Activated CD8-positive, alpha-beta T cell treated with anti-CD3 and anti-CD28 coated beads for 36 hours (primary cell): ENCODE measurements at regions not wholly inside any gene's neighbourhood (a gene's known extent, or its start where the extent isn't known, plus 50 kb on each side); places are given as distances from the start of the nearest gene placed in this dataset.

ENCODE experiments used
- ATAC-seq: fragments of 200-7000 bp; cut with Tn5 transposase; one replicate; pipeline ENCODE4 v1.10.0; 2021; ENCODE audit warnings: mild to moderate bottlenecking, moderate library complexity
- CTCF ChIA-PET: fragments of 350-600 bp; sonication (Branson Sonifier 250); formaldehyde crosslinking; loops from one replicate; lab custom pipeline; 2021; ENCODE audit warnings: antibody characterized with exemption; lab: Charles Lee
- POLR2A ChIA-PET: fragments of 350-600 bp; sonication (Branson Sonifier 250); formaldehyde crosslinking; loops from one replicate; lab custom pipeline; 2021; ENCODE audit warnings: antibody characterized with exemption; lab: Charles Lee
- DNase-seq: peaks from one replicate; pipeline ENCODE4 v3.0.0-alpha.2; 2020
- H3K27ac Mint-ChIP-seq: one replicate; pipeline ENCODE4 v1.8.0; 2021; ENCODE audit warnings: mild to moderate bottlenecking, mixed read lengths
- H3K27me3 Mint-ChIP-seq: one replicate; pipeline ENCODE4 v1.8.0; 2021; ENCODE audit warnings: mixed read lengths
- H3K36me3 Mint-ChIP-seq: one replicate; pipeline ENCODE4 v1.8.0; 2021; ENCODE audit warnings: low read depth, mixed read lengths
- H3K4me1 Mint-ChIP-seq: one replicate; pipeline ENCODE4 v1.8.0; 2021; ENCODE audit warnings: low read depth, mixed read lengths
- H3K4me3 Mint-ChIP-seq: one replicate; pipeline ENCODE4 v1.8.0; 2021; ENCODE audit warnings: mild to moderate bottlenecking, moderate library complexity, mixed read lengths
- H3K9me3 Mint-ChIP-seq: one replicate; pipeline ENCODE4 v1.8.0; 2021; ENCODE audit warnings: mixed read lengths
- intact Hi-C: fragments of 100-400 bp; cut with micrococcal nuclease; formaldehyde crosslinking; loops from one replicate; pipeline ENCODE4 v1.10.0; 2022
- TF ChIP-seq, protein P1 (sequence below): fragments of 200-600 bp; IDR thresholded peaks from one replicate; pipeline ENCODE4 v1.8.0; 2022; ENCODE audit warnings: antibody characterized with exemption, mild to moderate bottlenecking

- DNase-seq (no peak), ATAC-seq (no peak)
- H3K4me3 Mint-ChIP-seq: no peak overlapping the region
- H3K27me3 Mint-ChIP-seq: no peaks in the 10 kb centered on the region
- TF ChIP-seq, protein P1, sequence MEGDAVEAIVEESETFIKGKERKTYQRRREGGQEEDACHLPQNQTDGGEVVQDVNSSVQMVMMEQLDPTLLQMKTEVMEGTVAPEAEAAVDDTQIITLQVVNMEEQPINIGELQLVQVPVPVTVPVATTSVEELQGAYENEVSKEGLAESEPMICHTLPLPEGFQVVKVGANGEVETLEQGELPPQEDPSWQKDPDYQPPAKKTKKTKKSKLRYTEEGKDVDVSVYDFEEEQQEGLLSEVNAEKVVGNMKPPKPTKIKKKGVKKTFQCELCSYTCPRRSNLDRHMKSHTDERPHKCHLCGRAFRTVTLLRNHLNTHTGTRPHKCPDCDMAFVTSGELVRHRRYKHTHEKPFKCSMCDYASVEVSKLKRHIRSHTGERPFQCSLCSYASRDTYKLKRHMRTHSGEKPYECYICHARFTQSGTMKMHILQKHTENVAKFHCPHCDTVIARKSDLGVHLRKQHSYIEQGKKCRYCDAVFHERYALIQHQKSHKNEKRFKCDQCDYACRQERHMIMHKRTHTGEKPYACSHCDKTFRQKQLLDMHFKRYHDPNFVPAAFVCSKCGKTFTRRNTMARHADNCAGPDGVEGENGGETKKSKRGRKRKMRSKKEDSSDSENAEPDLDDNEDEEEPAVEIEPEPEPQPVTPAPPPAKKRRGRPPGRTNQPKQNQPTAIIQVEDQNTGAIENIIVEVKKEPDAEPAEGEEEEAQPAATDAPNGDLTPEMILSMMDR: no peak
- H3K36me3 Mint-ChIP-seq: no peaks in the 10 kb centered on the region
- H3K4me1 Mint-ChIP-seq: no peaks in the 10 kb centered on the region
- CTCF ChIA-PET: no interaction called here
- no peak overlapping the region for H3K27ac Mint-ChIP-seq
- H3K9me3 Mint-ChIP-seq: no peaks in the 10 kb centered on the region
- intact Hi-C loops: no loop called here
- POLR2A ChIA-PET: no interaction called here
These were observed 1311.7 kb upstream of the SLC39A10 start for GRCh38 chr2:194345347-194345746.

- Mint-ChIP-seq H3K9me3 (no peaks in the 10 kb centered on the region), H3K4me3 (no peak overlapping the region), H3K27ac (no peak overlapping the region), H3K36me3 (no peaks in the 10 kb centered on the region), H3K27me3 (no peaks in the 10 kb centered on the region), H3K4me1 (no peaks in the 10 kb centered on the region)
- TF ChIP-seq, protein P1: no peak
- DNase-seq: no peak
- ChIA-PET POLR2A (no interaction called here), CTCF (no interaction called here)
- ATAC-seq: no peak
- intact Hi-C loops: no loop called here
These were observed 1313.9 kb upstream of the SLC39A10 start for GRCh38 chr2:194343167-194343566.

GRCh38 chr2:194332799-194333490 is 1324.1 kb upstream of the SLC39A10 start:
- H3K27ac Mint-ChIP-seq: no peak overlapping the region
- CTCF ChIA-PET: interaction anchor here (0.9 kb wide), 1 partner anchor 15 kb away, joined by 3 read pairs; no protein-coding TSS in a partner anchor
- no peaks in the 10 kb centered on the region for H3K4me1 Mint-ChIP-seq
- no peaks in the 10 kb centered on the region for H3K27me3 Mint-ChIP-seq
- ATAC-seq: no peak
- H3K9me3 Mint-ChIP-seq: no peaks in the 10 kb centered on the region
- intact Hi-C loops: no loop called here
- no peak for DNase-seq
- H3K36me3 Mint-ChIP-seq: no peaks in the 10 kb centered on the region
- TF ChIP-seq, protein P1: no peak
- POLR2A ChIA-PET: interaction anchor here (0.6 kb wide), 1 partner anchor 261 kb away, joined by 3 read pairs; no protein-coding TSS in a partner anchor
- no peak overlapping the region for H3K4me3 Mint-ChIP-seq

DNA sequence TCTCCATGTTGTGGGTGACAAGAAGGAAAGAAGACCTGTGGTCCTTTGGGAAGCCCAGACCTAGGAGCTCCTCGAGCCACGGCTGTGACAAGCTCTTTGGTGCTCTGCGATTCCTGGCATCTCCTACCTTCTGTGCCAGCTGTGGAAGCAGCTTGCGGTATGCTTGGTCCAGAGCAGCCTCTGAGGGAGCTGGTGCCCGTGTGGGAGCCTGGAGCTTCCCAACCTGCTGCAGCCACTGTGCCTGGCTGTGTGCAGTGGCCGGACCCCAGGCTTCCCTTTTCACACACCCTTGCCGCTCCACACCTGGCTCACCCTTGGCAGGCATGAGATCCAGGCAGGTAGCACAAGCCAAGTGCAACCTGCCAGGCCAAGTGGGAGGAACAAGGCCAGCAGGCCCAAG is 1328.6 kb upstream of the SLC39A10 start:
- intact Hi-C loops: no loop called here
- POLR2A ChIA-PET: no interaction called here
- no peak overlapping the region for H3K4me3 Mint-ChIP-seq
- no peak for ATAC-seq
- no peak overlapping the region for H3K27ac Mint-ChIP-seq
- H3K27me3 Mint-ChIP-seq: no peaks in the 10 kb centered on the region
- H3K36me3 Mint-ChIP-seq: no peaks in the 10 kb centered on the region
- TF ChIP-seq, protein P1: no peak
- H3K4me1 Mint-ChIP-seq: no peaks in the 10 kb centered on the region
- H3K9me3 Mint-ChIP-seq: no peaks in the 10 kb centered on the region
- CTCF ChIA-PET: no interaction called here
- no peak for DNase-seq

- TF ChIP-seq, protein P1: no peak
- ChIA-PET POLR2A (no interaction called here), CTCF (no interaction called here)
- Mint-ChIP-seq H3K4me1 (no peaks in the 10 kb centered on the region), H3K27me3 (no peaks in the 10 kb centered on the region), H3K36me3 (no peaks in the 10 kb centered on the region), H3K9me3 (no peaks in the 10 kb centered on the region), H3K27ac (no peak overlapping the region), H3K4me3 (no peak overlapping the region)
- intact Hi-C loops: no loop called here
- ATAC-seq (no peak), DNase-seq (no peak)
These were observed 1329.7 kb upstream of the SLC39A10 start for GRCh38 chr2:194327196-194327888.
